Mesodermal cell (in vitro differentiated cells): ENCODE measurements at regions not wholly inside any gene's neighbourhood (a gene's known extent, or its start where the extent isn't known, plus 50 kb on each side); places are given as distances from the start of the nearest gene placed in this dataset.
"Not testable (repeated sequence)": the region's sequence is repeated elsewhere in the genome, so short reads cannot be mapped to it uniquely, and the experiment has no call there.

ENCODE experiments used
- H3K27ac ChIP-seq: 2 replicates; pipeline ENCODE4 v1.7.0; 2013; ENCODE audit warnings: mild to moderate bottlenecking, low read depth, low read length, moderate library complexity; ENCODE audit not compliant: severe bottlenecking
- H3K36me3 ChIP-seq: 2 replicates; pipeline ENCODE4 v1.7.1; 2013; ENCODE audit warnings: mild to moderate bottlenecking, low read length, moderate library complexity; ENCODE audit not compliant: control insufficient read depth, insufficient read depth
- H3K4me1 ChIP-seq: one replicate; pipeline ENCODE4 v1.7.1; 2013; ENCODE audit warnings: mild to moderate bottlenecking, low read length; ENCODE audit not compliant: insufficient read depth, control insufficient read depth, poor library complexity, severe bottlenecking
- H3K4me3 ChIP-seq: 2 replicates; pipeline ENCODE4 v1.7.0; 2013; ENCODE audit warnings: low read length, control low read depth, mild to moderate bottlenecking; ENCODE audit not compliant: insufficient read depth, poor library complexity, severe bottlenecking; ENCODE audit errors: extremely low read depth
- H3K9me3 ChIP-seq: 2 replicates; pipeline ENCODE4 v1.7.1; 2013; ENCODE audit warnings: mild to moderate bottlenecking, low read length, moderate library complexity; ENCODE audit not compliant: control insufficient read depth
- WGBS, 2 experiments: methylation state at CpG; one replicate each; pipeline ENCODE4 v1.1.5; 2013; ENCODE audit warnings: missing lambda C conversion rate in 2 of 2; ENCODE audit not compliant: insufficient coverage in 2 of 2; 5-methylcytosine and 5-hydroxymethylcytosine counted together

DNA sequence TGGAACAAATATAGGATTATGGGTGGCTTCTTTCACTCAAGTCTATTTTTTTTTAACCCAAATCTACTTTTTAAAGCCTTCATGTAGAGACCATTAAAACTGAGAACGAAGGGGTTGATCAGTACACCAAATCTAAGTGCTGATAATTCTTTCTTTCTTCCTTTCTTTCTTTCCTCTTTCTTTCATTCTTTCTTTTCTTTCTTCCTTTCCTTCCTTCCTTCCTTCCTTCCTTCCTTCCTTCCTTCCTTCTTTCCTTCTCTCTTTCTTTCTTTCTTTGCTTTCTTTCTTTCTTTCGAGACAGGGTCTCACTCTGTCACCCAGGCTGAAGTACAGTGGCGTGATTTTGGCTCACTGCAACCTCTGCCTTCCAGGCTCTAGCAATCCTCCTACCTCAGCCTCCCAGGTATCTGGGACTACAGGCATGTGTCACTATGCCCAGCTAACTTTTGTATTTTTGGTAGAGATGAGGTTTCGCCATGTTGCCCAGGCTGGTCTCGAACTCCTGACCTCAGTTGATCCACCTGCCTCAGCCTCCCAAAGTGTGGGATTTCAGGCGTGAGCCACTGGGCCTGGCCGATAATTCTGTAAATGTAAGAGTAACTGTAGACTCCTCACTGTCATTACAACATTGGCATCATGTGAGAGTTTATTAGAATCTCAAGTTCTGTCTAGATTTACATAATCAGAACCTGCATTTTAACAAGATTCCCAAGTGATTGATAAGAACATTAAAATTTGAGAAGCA is 236.4 kb downstream of the TFEC start:
- WGBS, 2 experiments: 74 to 80% methylated on average over 3 to 5 of the region's 7 CpGs
- H3K9me3 ChIP-seq: no peaks in the 10 kb centered on the region
- no peaks in the 10 kb centered on the region for H3K36me3 ChIP-seq
- H3K4me1 ChIP-seq: no peaks in the 10 kb centered on the region
- H3K27ac ChIP-seq: no peak overlapping the region
- H3K4me3 ChIP-seq: no peak overlapping the region

DNA sequence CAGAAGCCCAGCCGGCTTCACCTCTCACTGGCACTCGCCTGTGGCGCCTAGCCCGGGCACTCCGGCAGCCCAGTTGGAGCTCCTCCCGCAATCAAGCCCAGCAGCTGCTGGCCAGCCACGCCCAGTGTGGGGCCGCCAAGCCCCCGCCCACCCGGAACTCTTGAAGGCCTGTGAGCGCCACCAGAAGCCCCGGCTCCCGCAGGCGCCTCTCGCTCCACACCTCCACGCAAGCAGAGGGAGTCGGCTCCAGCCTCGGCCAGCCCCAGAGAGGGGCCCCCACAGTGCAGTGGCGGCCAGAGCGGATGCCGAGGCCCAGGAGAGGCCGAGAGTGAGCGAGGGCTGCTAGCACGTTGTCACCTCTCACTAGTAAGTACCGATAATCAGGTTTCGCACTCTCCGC is 240.7 kb downstream of the TFEC start:
- 87 to 92% methylated on average over 22 to 26 of the region's 27 CpGs for WGBS, 2 experiments

DNA sequence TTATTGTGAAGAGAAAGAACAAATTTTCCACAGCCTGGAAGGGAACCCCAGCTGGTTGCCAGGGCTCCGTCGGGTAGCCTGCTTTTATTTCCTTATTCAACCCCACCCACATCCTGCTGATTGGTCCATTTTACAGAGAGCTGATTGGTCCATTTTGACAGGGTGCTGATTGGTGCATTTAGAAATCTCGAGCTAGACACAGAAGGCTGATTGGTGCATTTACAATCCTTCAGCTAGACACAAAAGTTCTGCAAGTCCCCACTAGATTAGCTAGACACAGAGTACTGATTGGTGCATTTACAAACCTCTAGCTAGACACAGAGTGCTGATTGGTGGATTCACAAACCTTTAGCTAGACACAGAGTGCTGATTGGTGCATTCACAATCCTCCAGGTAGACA is 241.1 kb downstream of the TFEC start:
- H3K9me3 ChIP-seq, H3K36me3 ChIP-seq, H3K27ac ChIP-seq, H3K4me3 ChIP-seq, H3K4me1 ChIP-seq: not testable (repeated sequence)
- WGBS, 2 experiments: 71 to 86% methylated on average over 1 of the region's 3 CpGs

More for the DNA sequence above, 240.7 kb downstream of the TFEC start:
- no peak overlapping the region for H3K4me3 ChIP-seq
- H3K27ac ChIP-seq: no peak overlapping the region
- no peaks in the 10 kb centered on the region for H3K4me1 ChIP-seq
- no peaks in the 10 kb centered on the region for H3K36me3 ChIP-seq
- H3K9me3 ChIP-seq: no peaks in the 10 kb centered on the region

DNA sequence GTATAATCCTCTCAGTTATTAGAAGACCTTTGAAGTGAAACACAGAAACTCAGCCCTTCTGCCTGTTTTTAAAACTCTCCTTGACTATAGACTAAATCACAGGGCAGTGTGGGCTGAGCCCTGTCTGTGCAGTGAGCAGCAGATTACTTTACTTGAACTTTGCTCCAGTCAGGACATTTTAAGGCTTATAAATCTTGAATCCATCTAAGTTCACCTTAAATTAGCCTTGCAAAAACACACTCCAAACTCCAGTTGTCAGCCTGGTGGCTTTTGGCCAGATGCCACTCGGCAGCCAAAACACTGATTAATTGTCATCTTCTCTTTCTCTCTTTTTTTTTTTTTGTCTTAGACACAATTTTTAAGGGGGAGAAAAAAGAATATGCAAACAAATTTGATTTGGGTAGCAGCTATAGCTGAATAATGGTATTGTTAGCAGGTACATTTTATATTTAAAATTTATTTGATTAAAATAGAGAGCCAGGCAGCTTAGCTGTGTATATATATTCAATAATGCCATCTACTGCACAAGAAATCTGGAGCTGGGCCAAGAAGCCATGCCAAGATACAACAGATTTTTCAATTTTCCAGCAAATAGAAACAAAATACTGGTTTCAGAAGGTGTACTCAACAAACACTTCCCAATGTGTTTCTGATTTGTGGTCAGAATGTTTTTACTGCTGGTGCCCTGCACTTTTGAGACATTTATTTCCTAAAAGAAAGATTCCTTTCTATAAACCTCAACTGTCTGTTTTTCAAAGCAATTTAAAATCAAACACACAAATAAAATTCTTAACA is 247.7 kb downstream of the TFEC start:
- no peaks in the 10 kb centered on the region for H3K9me3 ChIP-seq
- no CpG with 5 or more reads among the region's 1 CpG for whole genome bisulfite sequencing, 2 experiments
- no peaks in the 10 kb centered on the region for H3K36me3 ChIP-seq
- H3K27ac ChIP-seq: no peak overlapping the region
- no peak overlapping the region for H3K4me3 ChIP-seq
- H3K4me1 ChIP-seq: no peaks in the 10 kb centered on the region

DNA sequence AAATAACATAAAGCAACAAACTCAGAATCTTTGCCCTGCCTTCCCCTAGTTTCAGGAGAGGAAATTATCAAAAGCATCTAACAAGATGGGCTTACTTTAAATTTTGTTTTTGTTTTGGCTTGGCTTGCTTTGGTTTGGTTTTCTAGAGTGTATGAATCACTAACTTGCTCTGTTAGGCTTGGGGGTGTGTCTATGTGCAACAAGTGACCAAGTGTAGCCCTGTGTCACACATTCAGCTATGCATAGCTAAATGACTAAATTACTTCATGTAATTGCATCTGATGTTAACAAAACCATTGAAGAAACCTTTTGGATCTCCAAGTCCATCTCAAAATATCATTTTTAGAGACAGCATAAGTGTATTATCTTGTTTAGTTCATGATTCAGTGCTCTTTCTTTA is 251.0 kb downstream of the TFEC start:
- Histone ChIP-seq H3K36me3 (no peaks in the 10 kb centered on the region), H3K9me3 (no peaks in the 10 kb centered on the region), H3K4me1 (no peaks in the 10 kb centered on the region), H3K27ac (no peak overlapping the region), H3K4me3 (no peak overlapping the region)

DNA sequence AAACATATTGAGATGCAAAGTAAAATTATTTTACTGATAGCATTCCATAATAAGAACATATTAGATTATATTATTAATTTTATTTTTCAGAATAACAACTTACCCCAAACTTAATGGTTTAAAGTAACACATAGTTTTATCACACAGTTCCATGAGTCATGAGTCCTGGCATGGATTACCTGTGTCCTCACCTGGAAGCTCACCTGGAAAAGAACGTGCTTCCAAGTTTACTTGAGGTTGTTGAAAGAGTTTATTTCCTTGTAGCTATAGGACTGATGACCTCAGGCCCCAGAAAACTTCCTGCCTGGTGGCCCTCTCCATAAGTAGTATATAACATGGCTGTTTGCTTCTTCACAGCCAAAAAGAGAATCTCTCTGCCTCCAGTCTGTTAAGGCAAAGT is 254.6 kb downstream of the TFEC start:
- Histone ChIP-seq H3K9me3 (no peaks in the 10 kb centered on the region), H3K4me3 (no peak overlapping the region), H3K4me1 (no peaks in the 10 kb centered on the region), H3K36me3 (no peaks in the 10 kb centered on the region), H3K27ac (no peak overlapping the region)
- 80% methylated on average over 1 of the region's 1 CpG; no CpG with 5 or more reads in 1 of the 2 experiments for WGBS, 2 experiments

DNA sequence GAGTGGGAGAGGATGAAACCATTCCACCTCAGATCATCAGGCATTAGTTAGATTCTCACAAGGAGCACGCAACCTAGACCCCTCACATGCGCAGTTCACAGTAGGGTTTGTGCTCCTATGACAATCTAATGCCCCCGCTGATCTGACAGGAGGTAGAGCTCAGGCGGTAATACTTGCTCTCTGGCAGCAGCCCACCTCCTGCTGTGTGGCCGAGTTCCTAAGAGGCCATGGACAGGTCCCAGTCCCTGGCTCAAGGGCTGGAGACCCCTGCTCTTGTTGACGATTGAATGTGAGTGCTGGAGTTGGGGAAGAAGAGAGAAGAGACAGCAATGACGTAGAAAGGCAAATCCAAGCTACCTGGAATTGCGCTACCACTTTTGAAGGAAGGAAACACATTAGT is 267.2 kb downstream of the TFEC start:
- Histone ChIP-seq H3K4me3 (no peak overlapping the region), H3K4me1 (no peaks in the 10 kb centered on the region), H3K9me3 (no peaks in the 10 kb centered on the region), H3K36me3 (no peaks in the 10 kb centered on the region), H3K27ac (no peak overlapping the region)
- WGBS, 2 experiments: 75 to 90% methylated on average over 6 of the region's 8 CpGs

DNA sequence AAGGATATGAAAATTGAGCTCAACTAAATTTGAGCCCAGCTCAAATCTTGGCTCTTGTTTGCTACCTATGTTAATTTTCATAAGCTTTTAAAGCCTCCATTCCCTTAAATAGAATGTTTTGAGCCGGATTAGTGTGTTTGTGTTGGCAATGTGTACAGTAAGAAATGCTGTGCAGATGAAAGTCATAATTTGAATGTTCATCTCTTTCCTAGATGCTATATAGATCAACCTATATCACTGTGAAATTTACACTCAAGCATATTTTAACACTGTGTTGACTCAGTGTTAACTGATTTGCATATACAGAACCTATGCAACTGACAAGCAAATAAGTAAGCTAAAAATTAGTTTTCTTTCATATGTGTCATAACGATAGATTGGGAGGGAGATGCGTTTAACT is 272.5 kb downstream of the TFEC start:
- Histone ChIP-seq H3K4me1 (no peaks in the 10 kb centered on the region), H3K4me3 (no peak overlapping the region), H3K27ac (no peak overlapping the region), H3K9me3 (no peaks in the 10 kb centered on the region), H3K36me3 (no peaks in the 10 kb centered on the region)
- WGBS, 2 experiments: 95 to 100% methylated on average over 2 of the region's 3 CpGs

DNA sequence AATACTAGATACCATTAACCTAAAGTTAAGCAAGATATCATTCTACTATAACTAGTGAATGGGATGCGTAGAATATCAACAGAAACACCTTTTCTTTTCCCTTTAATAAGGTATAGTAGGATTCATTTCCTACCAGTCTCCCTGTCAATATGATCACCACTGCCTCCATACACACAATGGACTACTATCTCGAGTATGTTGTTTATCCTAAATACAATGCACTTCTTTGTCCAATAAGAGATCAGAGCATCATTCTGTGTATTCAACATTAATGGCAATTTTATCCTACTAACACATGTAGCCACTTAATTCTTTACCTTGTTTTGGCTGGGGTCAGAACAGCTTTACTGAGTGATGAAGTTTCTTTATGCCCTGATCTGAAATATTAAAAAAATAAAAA is 276.3 kb downstream of the TFEC start:
- no peak overlapping the region for H3K27ac ChIP-seq
- H3K36me3 ChIP-seq: no peaks in the 10 kb centered on the region
- no peaks in the 10 kb centered on the region for H3K9me3 ChIP-seq
- H3K4me1 ChIP-seq: no peaks in the 10 kb centered on the region
- 71% methylated on average over 1 of the region's 2 CpGs; no CpG with 5 or more reads in 1 of the 2 experiments for WGBS, 2 experiments
- H3K4me3 ChIP-seq: no peak overlapping the region

DNA sequence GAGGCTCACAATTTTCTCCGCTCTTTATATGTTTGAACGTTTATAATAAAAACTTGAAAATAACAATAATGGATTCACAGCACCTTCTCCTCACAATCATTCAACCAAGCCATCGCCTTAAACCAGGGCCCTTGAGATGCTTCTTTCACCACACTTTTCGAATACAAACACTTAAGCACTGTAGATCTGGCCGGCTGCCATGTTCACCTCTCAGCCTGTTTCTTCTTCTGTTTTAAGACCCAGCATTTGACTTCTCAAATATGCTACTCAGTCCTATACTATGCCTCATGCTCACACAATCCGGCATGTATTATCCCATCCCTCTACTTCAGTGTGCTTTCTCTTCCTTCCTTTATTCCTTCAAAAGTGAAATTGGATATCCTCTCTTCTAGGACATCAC is 280.6 kb downstream of the TFEC start:
- WGBS, 2 experiments: 82 to 87% methylated on average over 4 of the region's 6 CpGs
- H3K9me3 ChIP-seq: no peaks in the 10 kb centered on the region

DNA sequence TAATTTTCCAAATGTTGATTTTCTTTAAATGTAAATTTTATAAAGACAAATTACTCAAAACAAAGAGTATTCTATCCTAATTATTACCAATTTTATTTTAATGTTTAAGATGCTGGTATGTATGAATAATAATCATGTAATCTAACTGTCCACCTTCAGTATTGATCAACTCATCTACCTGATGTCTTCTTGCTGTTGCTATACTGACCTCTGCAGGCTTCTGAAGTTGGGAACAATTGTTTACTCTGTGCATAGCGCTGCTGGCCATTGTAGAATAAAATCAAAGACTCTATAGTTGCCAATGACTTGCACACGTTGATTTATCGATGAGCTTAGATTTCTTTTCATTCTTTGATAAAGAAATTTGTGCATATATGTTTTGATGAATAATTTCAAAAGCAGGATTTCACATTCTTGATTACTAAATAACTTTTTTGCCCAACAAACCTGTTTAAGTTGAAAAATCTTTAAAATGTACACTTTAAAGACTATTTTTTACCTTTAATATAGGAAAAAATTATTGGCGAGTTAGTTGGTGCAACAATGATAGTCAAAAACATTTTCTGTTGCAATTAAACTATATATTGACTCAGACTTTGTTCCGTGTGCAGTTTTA is 282.3 kb downstream of the TFEC start:
- H3K4me1 ChIP-seq: no peaks in the 10 kb centered on the region
- H3K36me3 ChIP-seq: no peaks in the 10 kb centered on the region
- H3K4me3 ChIP-seq: no peak overlapping the region
- 50 to 56% methylated on average over 1 to 2 of the region's 5 CpGs for WGBS, 2 experiments
- no peak overlapping the region for H3K27ac ChIP-seq
- no peaks in the 10 kb centered on the region for H3K9me3 ChIP-seq

More for the DNA sequence above, 280.6 kb downstream of the TFEC start:
- Histone ChIP-seq H3K27ac (no peak overlapping the region), H3K4me1 (no peaks in the 10 kb centered on the region), H3K4me3 (no peak overlapping the region), H3K36me3 (no peaks in the 10 kb centered on the region)
